H1 (cell line): ENCODE measurements at regions not wholly inside any gene's neighbourhood (a gene's known extent, or its start where the extent isn't known, plus 50 kb on each side); places are given as distances from the start of the nearest gene placed in this dataset.

Experiments
- CTBP2 ChIP-seq: IDR thresholded peaks from 2 replicates; pipeline ENCODE4 v1.7.0; 2011; ENCODE audit warnings: borderline replicate concordance, mild to moderate bottlenecking, moderate library complexity, mixed read lengths, low read length; ENCODE audit not compliant: insufficient read depth, insufficient read length
- RFX5 ChIP-seq: IDR thresholded peaks from 2 replicates; pipeline ENCODE4 v1.6.1; 2011; ENCODE audit warnings: low read depth, low read length, improper control_type of control experiment, borderline replicate concordance
- TBP ChIP-seq: IDR thresholded peaks from 2 replicates; pipeline ENCODE4 v1.6.1; 2011; ENCODE audit warnings: low read depth, low read length, improper control_type of control experiment
- TF ChIP-seq, protein P1 (sequence below): fragments of 300-600 bp; sonication (generic); IDR thresholded peaks from 2 replicates; pipeline ENCODE4 v1.7.1; 2012; ENCODE audit warnings: low read length, moderate library complexity, mild to moderate bottlenecking, inconsistent platforms; ENCODE audit not compliant: insufficient replicate concordance

GRCh38 chr1:199593475-199593874 lies 434.0 kb upstream of the NR5A2 start (continued):
- no peak for TF ChIP-seq TBP
- TF ChIP-seq, protein P1, sequence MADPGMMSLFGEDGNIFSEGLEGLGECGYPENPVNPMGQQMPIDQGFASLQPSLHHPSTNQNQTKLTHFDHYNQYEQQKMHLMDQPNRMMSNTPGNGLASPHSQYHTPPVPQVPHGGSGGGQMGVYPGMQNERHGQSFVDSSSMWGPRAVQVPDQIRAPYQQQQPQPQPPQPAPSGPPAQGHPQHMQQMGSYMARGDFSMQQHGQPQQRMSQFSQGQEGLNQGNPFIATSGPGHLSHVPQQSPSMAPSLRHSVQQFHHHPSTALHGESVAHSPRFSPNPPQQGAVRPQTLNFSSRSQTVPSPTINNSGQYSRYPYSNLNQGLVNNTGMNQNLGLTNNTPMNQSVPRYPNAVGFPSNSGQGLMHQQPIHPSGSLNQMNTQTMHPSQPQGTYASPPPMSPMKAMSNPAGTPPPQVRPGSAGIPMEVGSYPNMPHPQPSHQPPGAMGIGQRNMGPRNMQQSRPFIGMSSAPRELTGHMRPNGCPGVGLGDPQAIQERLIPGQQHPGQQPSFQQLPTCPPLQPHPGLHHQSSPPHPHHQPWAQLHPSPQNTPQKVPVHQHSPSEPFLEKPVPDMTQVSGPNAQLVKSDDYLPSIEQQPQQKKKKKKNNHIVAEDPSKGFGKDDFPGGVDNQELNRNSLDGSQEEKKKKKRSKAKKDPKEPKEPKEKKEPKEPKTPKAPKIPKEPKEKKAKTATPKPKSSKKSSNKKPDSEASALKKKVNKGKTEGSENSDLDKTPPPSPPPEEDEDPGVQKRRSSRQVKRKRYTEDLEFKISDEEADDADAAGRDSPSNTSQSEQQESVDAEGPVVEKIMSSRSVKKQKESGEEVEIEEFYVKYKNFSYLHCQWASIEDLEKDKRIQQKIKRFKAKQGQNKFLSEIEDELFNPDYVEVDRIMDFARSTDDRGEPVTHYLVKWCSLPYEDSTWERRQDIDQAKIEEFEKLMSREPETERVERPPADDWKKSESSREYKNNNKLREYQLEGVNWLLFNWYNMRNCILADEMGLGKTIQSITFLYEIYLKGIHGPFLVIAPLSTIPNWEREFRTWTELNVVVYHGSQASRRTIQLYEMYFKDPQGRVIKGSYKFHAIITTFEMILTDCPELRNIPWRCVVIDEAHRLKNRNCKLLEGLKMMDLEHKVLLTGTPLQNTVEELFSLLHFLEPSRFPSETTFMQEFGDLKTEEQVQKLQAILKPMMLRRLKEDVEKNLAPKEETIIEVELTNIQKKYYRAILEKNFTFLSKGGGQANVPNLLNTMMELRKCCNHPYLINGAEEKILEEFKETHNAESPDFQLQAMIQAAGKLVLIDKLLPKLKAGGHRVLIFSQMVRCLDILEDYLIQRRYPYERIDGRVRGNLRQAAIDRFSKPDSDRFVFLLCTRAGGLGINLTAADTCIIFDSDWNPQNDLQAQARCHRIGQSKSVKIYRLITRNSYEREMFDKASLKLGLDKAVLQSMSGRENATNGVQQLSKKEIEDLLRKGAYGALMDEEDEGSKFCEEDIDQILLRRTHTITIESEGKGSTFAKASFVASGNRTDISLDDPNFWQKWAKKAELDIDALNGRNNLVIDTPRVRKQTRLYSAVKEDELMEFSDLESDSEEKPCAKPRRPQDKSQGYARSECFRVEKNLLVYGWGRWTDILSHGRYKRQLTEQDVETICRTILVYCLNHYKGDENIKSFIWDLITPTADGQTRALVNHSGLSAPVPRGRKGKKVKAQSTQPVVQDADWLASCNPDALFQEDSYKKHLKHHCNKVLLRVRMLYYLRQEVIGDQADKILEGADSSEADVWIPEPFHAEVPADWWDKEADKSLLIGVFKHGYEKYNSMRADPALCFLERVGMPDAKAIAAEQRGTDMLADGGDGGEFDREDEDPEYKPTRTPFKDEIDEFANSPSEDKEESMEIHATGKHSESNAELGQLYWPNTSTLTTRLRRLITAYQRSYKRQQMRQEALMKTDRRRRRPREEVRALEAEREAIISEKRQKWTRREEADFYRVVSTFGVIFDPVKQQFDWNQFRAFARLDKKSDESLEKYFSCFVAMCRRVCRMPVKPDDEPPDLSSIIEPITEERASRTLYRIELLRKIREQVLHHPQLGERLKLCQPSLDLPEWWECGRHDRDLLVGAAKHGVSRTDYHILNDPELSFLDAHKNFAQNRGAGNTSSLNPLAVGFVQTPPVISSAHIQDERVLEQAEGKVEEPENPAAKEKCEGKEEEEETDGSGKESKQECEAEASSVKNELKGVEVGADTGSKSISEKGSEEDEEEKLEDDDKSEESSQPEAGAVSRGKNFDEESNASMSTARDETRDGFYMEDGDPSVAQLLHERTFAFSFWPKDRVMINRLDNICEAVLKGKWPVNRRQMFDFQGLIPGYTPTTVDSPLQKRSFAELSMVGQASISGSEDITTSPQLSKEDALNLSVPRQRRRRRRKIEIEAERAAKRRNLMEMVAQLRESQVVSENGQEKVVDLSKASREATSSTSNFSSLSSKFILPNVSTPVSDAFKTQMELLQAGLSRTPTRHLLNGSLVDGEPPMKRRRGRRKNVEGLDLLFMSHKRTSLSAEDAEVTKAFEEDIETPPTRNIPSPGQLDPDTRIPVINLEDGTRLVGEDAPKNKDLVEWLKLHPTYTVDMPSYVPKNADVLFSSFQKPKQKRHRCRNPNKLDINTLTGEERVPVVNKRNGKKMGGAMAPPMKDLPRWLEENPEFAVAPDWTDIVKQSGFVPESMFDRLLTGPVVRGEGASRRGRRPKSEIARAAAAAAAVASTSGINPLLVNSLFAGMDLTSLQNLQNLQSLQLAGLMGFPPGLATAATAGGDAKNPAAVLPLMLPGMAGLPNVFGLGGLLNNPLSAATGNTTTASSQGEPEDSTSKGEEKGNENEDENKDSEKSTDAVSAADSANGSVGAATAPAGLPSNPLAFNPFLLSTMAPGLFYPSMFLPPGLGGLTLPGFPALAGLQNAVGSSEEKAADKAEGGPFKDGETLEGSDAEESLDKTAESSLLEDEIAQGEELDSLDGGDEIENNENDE = no peak
- TF ChIP-seq CTBP2 = no peak
- no peak for TF ChIP-seq RFX5
